Neural progenitor cell (in vitro differentiated cells): ENCODE measurements at regions not wholly inside any gene's neighbourhood (a gene's known extent, or its start where the extent isn't known, plus 50 kb on each side); places are given as distances from the start of the nearest gene placed in this dataset.

Source experiments
- CTCF ChIP-seq: fragments of 200-600 bp; sonication (generic); IDR thresholded peaks from 2 replicates; pipeline ENCODE4 v1.5.1; 2017; ENCODE audit warnings: antibody characterized with exemption, mild to moderate bottlenecking
- EZH2 ChIP-seq: fragments of 200-600 bp; sonication (generic); IDR thresholded peaks from 2 replicates; pipeline ENCODE4 v1.6.1; 2017; ENCODE audit warnings: antibody characterized with exemption, mild to moderate bottlenecking, moderate library complexity
- EZH2phosphoT487 ChIP-seq: fragments of 200-600 bp; sonication (generic); IDR thresholded peaks from 2 replicates; pipeline ENCODE4 v1.6.1; 2017; ENCODE audit warnings: antibody characterized with exemption

- TF ChIP-seq CTCF: no peak
- TF ChIP-seq EZH2phosphoT487: no peak
- no peak for TF ChIP-seq EZH2
Measured at GRCh38 chr7:144892761-144893160, 56.9 kb upstream of the TPK1 start.
